CD4-positive, alpha-beta memory T cell (primary cell): ENCODE measurements at regions not wholly inside any gene's neighbourhood (a gene's known extent, or its start where the extent isn't known, plus 50 kb on each side); places are given as distances from the start of the nearest gene placed in this dataset.

Source experiments
- CTCF ChIA-PET: fragments of 350-600 bp; sonication (Branson Sonifier 250); formaldehyde crosslinking; loops from one replicate; lab custom pipeline; 2021; ENCODE audit warnings: inconsistent platforms; ENCODE audit not compliant: partially characterized antibody; lab: Charles Lee
- POLR2A ChIA-PET: fragments of 350-600 bp; sonication (Branson Sonifier 250); formaldehyde crosslinking; loops from one replicate; lab custom pipeline; 2021; ENCODE audit not compliant: partially characterized antibody; lab: Charles Lee
- DNase-seq, 5 donors: peaks; one replicate each; pipeline versions ENCODE4 v3.0.0 to v3.0.0-alpha.2; 2020 to 2022; ENCODE audit warnings: mixed read lengths in 1 of 5
- H3K27ac ChIP-seq: one replicate; pipeline ENCODE4 v1.7.0; 2013; ENCODE audit warnings: low read depth, low read length
- H3K27me3 ChIP-seq: 2 replicates; pipeline ENCODE4 v1.7.0; 2013; ENCODE audit warnings: mild to moderate bottlenecking, low read length, moderate library complexity; ENCODE audit not compliant: insufficient read depth
- H3K36me3 ChIP-seq: 2 replicates; pipeline ENCODE4 v1.7.0; 2013; ENCODE audit warnings: mild to moderate bottlenecking, low read length, moderate library complexity; ENCODE audit not compliant: insufficient read depth
- H3K4me1 ChIP-seq: 2 replicates; pipeline ENCODE4 v1.7.0; 2013; ENCODE audit warnings: mild to moderate bottlenecking, low read length, moderate library complexity; ENCODE audit not compliant: insufficient read depth
- H3K4me3 ChIP-seq, 2 donors: one replicate each; pipeline ENCODE4 v1.7.0; 2013; ENCODE audit warnings: low read length in 2 of 2, mild to moderate bottlenecking in 1 of 2
- H3K9me3 ChIP-seq, 2 donors: one replicate each; pipeline ENCODE4 v1.7.0; 2013; ENCODE audit warnings: low read length in 2 of 2, control low read depth in 1 of 2; ENCODE audit not compliant: control insufficient read depth in 1 of 2
- H3K27ac Mint-ChIP-seq, 7 donors: one replicate each; pipeline ENCODE4 v1.8.0; 2020 to 2021; ENCODE audit warnings: mixed read lengths in 7 of 7, mild to moderate bottlenecking in 6 of 7, inconsistent platforms in 3 of 7, moderate library complexity in 3 of 7
- H3K27me3 Mint-ChIP-seq, 2 donors: one replicate each; pipeline ENCODE4 v1.8.0; 2020 to 2021; ENCODE audit warnings: mixed read lengths in 2 of 2
- H3K36me3 Mint-ChIP-seq, 2 donors: one replicate each; pipeline ENCODE4 v1.8.0; 2020 to 2021; ENCODE audit warnings: mixed read lengths in 2 of 2, inconsistent platforms in 1 of 2, mild to moderate bottlenecking in 1 of 2
- H3K4me1 Mint-ChIP-seq, 4 donors: one replicate each; pipeline ENCODE4 v1.8.0; 2020 to 2021; ENCODE audit warnings: mixed read lengths in 4 of 4, mild to moderate bottlenecking in 1 of 4
- H3K4me3 Mint-ChIP-seq, 8 donors: one replicate each; pipeline ENCODE4 v1.8.0; 2020 to 2021; ENCODE audit warnings: mixed read lengths in 8 of 8, mild to moderate bottlenecking in 7 of 8, moderate library complexity in 6 of 8, inconsistent platforms in 3 of 8
- H3K9me3 Mint-ChIP-seq, 8 donors: one replicate each; pipeline ENCODE4 v1.8.0; 2020 to 2021; ENCODE audit warnings: mixed read lengths in 8 of 8, mild to moderate bottlenecking in 5 of 8, inconsistent platforms in 3 of 8, moderate library complexity in 1 of 8
- intact Hi-C: fragments of 100-400 bp; cut with micrococcal nuclease; formaldehyde crosslinking; loops from one replicate; pipeline ENCODE4 v1.15.1; 2023

GRCh38 chr13:87941226-87941625, 270.1 kb downstream of the SLITRK5 start:
- no peak overlapping the region for H3K4me3 Mint-ChIP-seq
- H3K4me1 ChIP-seq: no peaks in the 10 kb centered on the region
- no peak overlapping the region for H3K4me3 ChIP-seq
- no peaks in the 10 kb centered on the region for H3K36me3 ChIP-seq
- no peak for DNase-seq
- H3K36me3 Mint-ChIP-seq: no peaks in the 10 kb centered on the region
- H3K27me3 Mint-ChIP-seq: no peaks in the 10 kb centered on the region
- H3K27ac ChIP-seq: no peak overlapping the region
- H3K9me3 Mint-ChIP-seq: peaks cover 0 to 8% (median 3%) of the 10 kb centered on the region in 8 donors
- no peaks in the 10 kb centered on the region for H3K4me1 Mint-ChIP-seq
- H3K9me3 ChIP-seq: no peaks in the 10 kb centered on the region
- no peak overlapping the region for H3K27ac Mint-ChIP-seq
- no peaks in the 10 kb centered on the region for H3K27me3 ChIP-seq
- intact Hi-C loops: no loop called here
- ChIA-PET CTCF (no interaction called here), POLR2A (no interaction called here)

GRCh38 chr13:87942205-87942604, 271.0 kb downstream of the SLITRK5 start:
- POLR2A ChIA-PET: no interaction called here
- no peaks in the 10 kb centered on the region for H3K4me1 Mint-ChIP-seq
- intact Hi-C loops: no loop called here

GRCh38 chr13:87944038-87944437, 272.9 kb downstream of the SLITRK5 start:
- CTCF ChIA-PET: no interaction called here
- H3K4me3 ChIP-seq: no peak overlapping the region
- no peaks in the 10 kb centered on the region for H3K27me3 ChIP-seq
- H3K9me3 ChIP-seq: no peaks in the 10 kb centered on the region
- no peaks in the 10 kb centered on the region for H3K36me3 ChIP-seq
- H3K27ac ChIP-seq: no peak overlapping the region
- peaks cover 0 to 8% (median 3%) of the 10 kb centered on the region in 8 donors for H3K9me3 Mint-ChIP-seq
- H3K27me3 Mint-ChIP-seq: no peaks in the 10 kb centered on the region
- intact Hi-C loops: no loop called here
- no peak overlapping the region for H3K4me3 Mint-ChIP-seq
- no peak overlapping the region for H3K27ac Mint-ChIP-seq
- POLR2A ChIA-PET: no interaction called here
- no peak for DNase-seq
- H3K4me1 ChIP-seq: no peaks in the 10 kb centered on the region
- H3K4me1 Mint-ChIP-seq: no peaks in the 10 kb centered on the region
- no peaks in the 10 kb centered on the region for H3K36me3 Mint-ChIP-seq

More at GRCh38 chr13:87942205-87942604, 271.0 kb downstream of the SLITRK5 start:
- DNase-seq: no peak
- Mint-ChIP-seq H3K9me3 (peaks cover 0 to 8% (median 3%) of the 10 kb centered on the region in 8 donors), H3K36me3 (no peaks in the 10 kb centered on the region), H3K4me3 (no peak overlapping the region), H3K27ac (no peak overlapping the region), H3K27me3 (no peaks in the 10 kb centered on the region)
- H3K36me3 ChIP-seq: no peaks in the 10 kb centered on the region
- no peak overlapping the region for H3K27ac ChIP-seq
- CTCF ChIA-PET: no interaction called here
- H3K4me1 ChIP-seq: no peaks in the 10 kb centered on the region
- no peak overlapping the region for H3K4me3 ChIP-seq
- no peaks in the 10 kb centered on the region for H3K9me3 ChIP-seq
- H3K27me3 ChIP-seq: no peaks in the 10 kb centered on the region

GRCh38 chr13:87952377-87952776, 281.2 kb downstream of the SLITRK5 start:
- no peaks in the 10 kb centered on the region for H3K9me3 ChIP-seq
- H3K4me1 ChIP-seq: no peaks in the 10 kb centered on the region
- H3K27ac Mint-ChIP-seq: no peak overlapping the region
- CTCF ChIA-PET: no interaction called here
- no peak overlapping the region for H3K27ac ChIP-seq
- POLR2A ChIA-PET: no interaction called here
- no peaks in the 10 kb centered on the region for H3K36me3 Mint-ChIP-seq
- peaks cover 0 to 6% (median under 1%) of the 10 kb centered on the region in 8 donors for H3K9me3 Mint-ChIP-seq
- H3K4me3 Mint-ChIP-seq: no peak overlapping the region
- no peaks in the 10 kb centered on the region for H3K27me3 ChIP-seq
- H3K4me3 ChIP-seq: no peak overlapping the region
- no peaks in the 10 kb centered on the region for H3K36me3 ChIP-seq
- no peaks in the 10 kb centered on the region for H3K4me1 Mint-ChIP-seq
- no peaks in the 10 kb centered on the region for H3K27me3 Mint-ChIP-seq
- no peak for DNase-seq
- intact Hi-C loops: no loop called here

- no peak overlapping the region for H3K27ac ChIP-seq
- H3K27ac Mint-ChIP-seq: no peak overlapping the region
- H3K36me3 Mint-ChIP-seq: no peaks in the 10 kb centered on the region
- no peaks in the 10 kb centered on the region for H3K27me3 Mint-ChIP-seq
- H3K4me3 ChIP-seq: no peak overlapping the region
- H3K9me3 ChIP-seq: no peaks in the 10 kb centered on the region
- no peak overlapping the region for H3K4me3 Mint-ChIP-seq
- H3K36me3 ChIP-seq: no peaks in the 10 kb centered on the region
- H3K4me1 Mint-ChIP-seq: no peaks in the 10 kb centered on the region
- POLR2A ChIA-PET: no interaction called here
- CTCF ChIA-PET: no interaction called here
- intact Hi-C loops: no loop called here
- no peaks in the 10 kb centered on the region for H3K27me3 ChIP-seq
- H3K9me3 Mint-ChIP-seq: peaks cover 0 to 6% (median under 1%) of the 10 kb centered on the region in 8 donors
- H3K4me1 ChIP-seq: no peaks in the 10 kb centered on the region
- no peak for DNase-seq
These were observed 282.2 kb downstream of the SLITRK5 start for GRCh38 chr13:87953381-87953780.

GRCh38 chr13:87954091-87954490, 282.9 kb downstream of the SLITRK5 start:
- no peaks in the 10 kb centered on the region for H3K4me1 Mint-ChIP-seq
- H3K4me3 Mint-ChIP-seq: no peak overlapping the region
- Histone ChIP-seq H3K36me3 (no peaks in the 10 kb centered on the region), H3K27ac (no peak overlapping the region), H3K27me3 (no peaks in the 10 kb centered on the region), H3K9me3 (no peaks in the 10 kb centered on the region), H3K4me3 (no peak overlapping the region), H3K4me1 (no peaks in the 10 kb centered on the region)
- intact Hi-C loops: no loop called here
- ChIA-PET CTCF (no interaction called here), POLR2A (no interaction called here)
- peaks cover 0 to 4% (median under 1%) of the 10 kb centered on the region in 8 donors for H3K9me3 Mint-ChIP-seq
- no peak overlapping the region for H3K27ac Mint-ChIP-seq
- no peaks in the 10 kb centered on the region for H3K27me3 Mint-ChIP-seq
- no peak for DNase-seq
- no peaks in the 10 kb centered on the region for H3K36me3 Mint-ChIP-seq

GRCh38 chr13:87961546-87961945, 290.4 kb downstream of the SLITRK5 start:
- CTCF ChIA-PET: no interaction called here
- no peaks in the 10 kb centered on the region for H3K27me3 ChIP-seq

GRCh38 chr13:87972568-87972967, 301.4 kb downstream of the SLITRK5 start:
- no peaks in the 10 kb centered on the region for H3K27me3 Mint-ChIP-seq
- intact Hi-C loops: no loop called here
- no peaks in the 10 kb centered on the region for H3K4me1 Mint-ChIP-seq

More at GRCh38 chr13:87961546-87961945, 290.4 kb downstream of the SLITRK5 start:
- H3K27ac Mint-ChIP-seq: no peak overlapping the region
- no peaks in the 10 kb centered on the region for H3K36me3 Mint-ChIP-seq
- intact Hi-C loops: no loop called here
- Histone ChIP-seq H3K4me3 (no peak overlapping the region), H3K4me1 (no peaks in the 10 kb centered on the region), H3K9me3 (no peaks in the 10 kb centered on the region), H3K36me3 (no peaks in the 10 kb centered on the region), H3K27ac (no peak overlapping the region)
- peaks cover 0 to 6% (median 0%) of the 10 kb centered on the region in 8 donors for H3K9me3 Mint-ChIP-seq
- no peak overlapping the region for H3K4me3 Mint-ChIP-seq
- POLR2A ChIA-PET: no interaction called here
- H3K27me3 Mint-ChIP-seq: no peaks in the 10 kb centered on the region
- no peak for DNase-seq
- H3K4me1 Mint-ChIP-seq: no peaks in the 10 kb centered on the region

More at GRCh38 chr13:87972568-87972967, 301.4 kb downstream of the SLITRK5 start:
- no peak overlapping the region for H3K4me3 Mint-ChIP-seq
- Histone ChIP-seq H3K27me3 (no peaks in the 10 kb centered on the region), H3K27ac (no peak overlapping the region), H3K4me1 (no peaks in the 10 kb centered on the region), H3K4me3 (no peak overlapping the region), H3K9me3 (no peaks in the 10 kb centered on the region), H3K36me3 (no peaks in the 10 kb centered on the region)
- H3K27ac Mint-ChIP-seq: no peak overlapping the region
- no peak for DNase-seq
- H3K9me3 Mint-ChIP-seq: peaks cover 0 to 12% (median 3%) of the 10 kb centered on the region in 8 donors
- POLR2A ChIA-PET: no interaction called here
- no peaks in the 10 kb centered on the region for H3K36me3 Mint-ChIP-seq
- CTCF ChIA-PET: no interaction called here
